22Rv1 (cell line): ENCODE measurements at regions not wholly inside any gene's neighbourhood (a gene's known extent, or its start where the extent isn't known, plus 50 kb on each side); places are given as distances from the start of the nearest gene placed in this dataset.

Experiments used
- H3K27ac ChIP-seq: fragments of 450-650 bp; 2 replicates; pipeline ENCODE4 v1.5.1; 2017
- CTCF ChIP-seq: fragments of 450-650 bp; IDR thresholded peaks from 2 replicates; pipeline ENCODE4 v1.5.1; 2017; ENCODE audit warnings: mild to moderate bottlenecking
- ZFX ChIP-seq: fragments of 450-650 bp; IDR thresholded peaks from 2 replicates; pipeline ENCODE4 v1.6.1; 2017; ENCODE audit warnings: antibody characterized with exemption, borderline replicate concordance

- TF ChIP-seq ZFX (no peak), CTCF (no peak)
- H3K27ac ChIP-seq: no peak overlapping the region
Measured at GRCh38 chr2:62447411-62447810, 58.6 kb downstream of the TMEM17 start.

GRCh38 chr2:62446491-62446890 lies 59.5 kb downstream of the TMEM17 start:
- TF ChIP-seq ZFX: no peak
- no peak for TF ChIP-seq CTCF
- no peak overlapping the region for H3K27ac ChIP-seq

- TF ChIP-seq ZFX (no peak), CTCF (no peak)
Measured at GRCh38 chr2:62443886-62444285, 62.1 kb downstream of the TMEM17 start.

GRCh38 chr2:62443471-62443870 lies 62.5 kb downstream of the TMEM17 start:
- H3K27ac ChIP-seq: no peak overlapping the region
- TF ChIP-seq ZFX (no peak), CTCF (no peak)

More at GRCh38 chr2:62443886-62444285, 62.1 kb downstream of the TMEM17 start:
- H3K27ac ChIP-seq: no peak overlapping the region

GRCh38 chr2:62441824-62442223 lies 64.2 kb downstream of the TMEM17 start:
- H3K27ac ChIP-seq: no peak overlapping the region
- no peak for TF ChIP-seq ZFX
- no peak for TF ChIP-seq CTCF

GRCh38 chr2:62441421-62441820 lies 64.6 kb downstream of the TMEM17 start:
- TF ChIP-seq CTCF: no peak
- TF ChIP-seq ZFX: no peak
- H3K27ac ChIP-seq: no peak overlapping the region

- no peak overlapping the region for H3K27ac ChIP-seq
- no peak for TF ChIP-seq ZFX
- no peak for TF ChIP-seq CTCF
Measured at GRCh38 chr2:62440281-62440946, 65.6 kb downstream of the TMEM17 start.
